Trophoblast cell (in vitro differentiated cells and primary cell): ENCODE measurements at regions not wholly inside any gene's neighbourhood (a gene's known extent, or its start where the extent isn't known, plus 50 kb on each side); places are given as distances from the start of the nearest gene placed in this dataset.

ENCODE experiments used
- DNase-seq, 2 donors: peaks; one replicate each; pipeline ENCODE4 v3.0.0-alpha.2; 2016
- H2AFZ ChIP-seq: 2 replicates; pipeline ENCODE4 v1.6.1; 2013; ENCODE audit warnings: low read length, moderate library complexity, mild to moderate bottlenecking; ENCODE audit not compliant: insufficient read depth, poor library complexity
- H2AK5ac ChIP-seq: 2 replicates; pipeline ENCODE4 v1.6.1; 2013; ENCODE audit warnings: mild to moderate bottlenecking, low read length
- H2BK120ac ChIP-seq: 2 replicates; pipeline ENCODE4 v1.6.1; 2013; ENCODE audit warnings: low read length, mild to moderate bottlenecking, moderate library complexity; ENCODE audit not compliant: insufficient read depth, poor library complexity
- H2BK12ac ChIP-seq: 2 replicates; pipeline ENCODE4 v1.6.1; 2013; ENCODE audit warnings: mild to moderate bottlenecking, low read length, moderate library complexity
- H2BK5ac ChIP-seq: 2 replicates; pipeline ENCODE4 v1.6.1; 2013; ENCODE audit warnings: low read length, low read depth, moderate library complexity, mild to moderate bottlenecking; ENCODE audit not compliant: poor library complexity
- H3K14ac ChIP-seq: 2 replicates; pipeline ENCODE4 v1.6.1; 2013; ENCODE audit warnings: mild to moderate bottlenecking, low read length
- H3K18ac ChIP-seq: 2 replicates; pipeline ENCODE4 v1.6.1; 2013; ENCODE audit warnings: mild to moderate bottlenecking, low read length
- H3K23ac ChIP-seq: 2 replicates; pipeline ENCODE4 v1.6.1; 2013; ENCODE audit warnings: low read length
- H3K27ac ChIP-seq: 2 replicates; pipeline ENCODE4 v1.5.1; 2013; ENCODE audit warnings: low read depth, mild to moderate bottlenecking, inconsistent platforms, low read length, moderate library complexity
- H3K27me3 ChIP-seq: 2 replicates; pipeline ENCODE4 v1.6.1; 2013; ENCODE audit warnings: inconsistent platforms, mild to moderate bottlenecking, low read length, moderate library complexity; ENCODE audit not compliant: insufficient read depth
- H3K36me3 ChIP-seq, 2 experiments: 1 replicate in 1 of 2; 2 replicates in 1 of 2; pipeline ENCODE4 v1.6.1; 2013; ENCODE audit warnings: low read length in 2 of 2, mild to moderate bottlenecking in 2 of 2, moderate library complexity in 1 of 2; ENCODE audit not compliant: insufficient read depth in 2 of 2, control insufficient read depth in 1 of 2
- H3K4ac ChIP-seq: 2 replicates; pipeline ENCODE4 v1.6.1; 2013; ENCODE audit warnings: low read depth, mild to moderate bottlenecking, low read length, moderate library complexity
- H3K4me1 ChIP-seq, 2 experiments: 1 replicate in 1 of 2; 2 replicates in 1 of 2; pipeline ENCODE4 v1.6.1; 2013; ENCODE audit warnings: low read length in 2 of 2, mild to moderate bottlenecking in 2 of 2, moderate library complexity in 1 of 2; ENCODE audit not compliant: insufficient read depth in 2 of 2, control insufficient read depth in 1 of 2
- H3K4me2 ChIP-seq: 2 replicates; pipeline ENCODE4 v1.6.1; 2013; ENCODE audit warnings: inconsistent platforms, mild to moderate bottlenecking, low read length, moderate library complexity
- H3K4me3 ChIP-seq: 2 replicates; pipeline ENCODE4 v1.5.1; 2013; ENCODE audit warnings: mild to moderate bottlenecking, low read depth, low read length, inconsistent platforms
- H3K79me1 ChIP-seq: one replicate; pipeline ENCODE4 v1.6.1; 2013; ENCODE audit warnings: low read length
- H3K79me2 ChIP-seq: 2 replicates; pipeline ENCODE4 v1.6.1; 2013; ENCODE audit warnings: low read length, mild to moderate bottlenecking; ENCODE audit not compliant: control insufficient read depth, insufficient read depth, poor library complexity
- H3K9ac ChIP-seq: 2 replicates; pipeline ENCODE4 v1.6.1; 2013; ENCODE audit warnings: mild to moderate bottlenecking, low read length
- H3K9me3 ChIP-seq: 2 replicates; pipeline ENCODE4 v1.6.1; 2013; ENCODE audit warnings: low read depth, mild to moderate bottlenecking, control low read depth, inconsistent platforms, low read length; ENCODE audit not compliant: insufficient read depth
- H4K12ac ChIP-seq: 2 replicates; pipeline ENCODE4 v1.6.1; 2013; ENCODE audit warnings: low read depth, mild to moderate bottlenecking, low read length, moderate library complexity
- H4K8ac ChIP-seq: 2 replicates; pipeline ENCODE4 v1.6.1; 2013; ENCODE audit warnings: low read depth, mild to moderate bottlenecking, low read length, moderate library complexity
- H4K91ac ChIP-seq: one replicate; pipeline ENCODE4 v1.6.1; 2013; ENCODE audit warnings: low read depth, mild to moderate bottlenecking, low read length, moderate library complexity
- WGBS: extraction: QIAGEN DNeasy Blood & Tissue Kit; methylation state at CpG from one replicate; pipeline ENCODE4 v1.1.7; 2013; ENCODE audit warnings: missing lambda C conversion rate; ENCODE audit not compliant: insufficient read length, insufficient coverage; ENCODE audit errors: extremely low coverage; 5-methylcytosine and 5-hydroxymethylcytosine counted together

- no peak overlapping the region for H3K4ac ChIP-seq
- no peak overlapping the region for H3K4me2 ChIP-seq
- no peak overlapping the region for H2BK5ac ChIP-seq
- no peak overlapping the region for H4K12ac ChIP-seq
- H2AK5ac ChIP-seq = no peak overlapping the region
- H3K18ac ChIP-seq = no peak overlapping the region
- no peak overlapping the region for H2AFZ ChIP-seq
- WGBS = no CpG with 5 or more reads among the region's 4 CpGs
- H3K14ac ChIP-seq = no peak overlapping the region
- peaks cover 0 to 2% of the 10 kb centered on the region in 2 experiments for H3K4me1 ChIP-seq
- no peak overlapping the region for H2BK120ac ChIP-seq
- no peak overlapping the region for H3K4me3 ChIP-seq
- no peaks in the 10 kb centered on the region for H3K79me2 ChIP-seq
- H3K9me3 ChIP-seq = no peaks in the 10 kb centered on the region
- no peak overlapping the region for H4K91ac ChIP-seq
- no peak overlapping the region for H3K9ac ChIP-seq
- no peaks in the 10 kb centered on the region for H3K36me3 ChIP-seq
- H3K23ac ChIP-seq = no peak overlapping the region
- H3K27me3 ChIP-seq = no peaks in the 10 kb centered on the region
- no peak for DNase-seq
- no peaks in the 10 kb centered on the region for H3K79me1 ChIP-seq
- H4K8ac ChIP-seq = no peak overlapping the region
- no peak overlapping the region for H2BK12ac ChIP-seq
- H3K27ac ChIP-seq = no peak overlapping the region
Observed at GRCh38 chr14:38044710-38045109, 163.0 kb upstream of the SSTR1 start.

DNA sequence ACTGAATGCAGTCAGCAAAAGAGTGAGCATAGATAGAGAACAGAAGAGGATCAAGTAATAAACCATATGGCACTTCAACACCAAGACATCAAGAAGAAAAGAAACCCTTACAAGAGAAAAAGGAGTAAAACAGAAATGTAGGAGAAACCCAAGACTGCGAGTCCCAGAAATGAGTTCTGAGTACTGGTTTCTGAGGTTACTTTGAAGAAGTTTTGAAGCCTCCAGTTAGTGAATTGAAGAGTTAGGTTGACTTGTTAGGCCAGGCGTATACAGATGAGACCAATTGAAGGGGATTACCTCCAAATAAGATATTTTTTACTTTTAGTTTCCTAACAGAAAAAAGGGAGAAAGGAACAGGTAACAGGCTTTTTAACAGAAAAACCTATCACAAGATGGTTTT, 162.2 kb upstream of the SSTR1 start:
- H3K14ac ChIP-seq = no peak overlapping the region
- H3K36me3 ChIP-seq = no peaks in the 10 kb centered on the region
- H4K12ac ChIP-seq = no peak overlapping the region
- H3K9me3 ChIP-seq = no peaks in the 10 kb centered on the region
- no peak overlapping the region for H2BK120ac ChIP-seq
- no peak overlapping the region for H2BK5ac ChIP-seq
- no peak overlapping the region for H3K27ac ChIP-seq
- H3K18ac ChIP-seq = no peak overlapping the region
- H2BK12ac ChIP-seq = no peak overlapping the region
- no peak overlapping the region for H4K8ac ChIP-seq
- no peak for DNase-seq
- no peak overlapping the region for H2AK5ac ChIP-seq
- WGBS = no CpG with 5 or more reads among the region's 2 CpGs
- peaks cover 0 to 2% of the 10 kb centered on the region in 2 experiments for H3K4me1 ChIP-seq
- no peak overlapping the region for H3K4me2 ChIP-seq
- no peak overlapping the region for H3K9ac ChIP-seq
- H3K4ac ChIP-seq = no peak overlapping the region
- no peaks in the 10 kb centered on the region for H3K79me1 ChIP-seq
- no peak overlapping the region for H4K91ac ChIP-seq
- no peak overlapping the region for H2AFZ ChIP-seq
- H3K4me3 ChIP-seq = no peak overlapping the region
- no peaks in the 10 kb centered on the region for H3K79me2 ChIP-seq
- no peaks in the 10 kb centered on the region for H3K27me3 ChIP-seq
- no peak overlapping the region for H3K23ac ChIP-seq

DNA sequence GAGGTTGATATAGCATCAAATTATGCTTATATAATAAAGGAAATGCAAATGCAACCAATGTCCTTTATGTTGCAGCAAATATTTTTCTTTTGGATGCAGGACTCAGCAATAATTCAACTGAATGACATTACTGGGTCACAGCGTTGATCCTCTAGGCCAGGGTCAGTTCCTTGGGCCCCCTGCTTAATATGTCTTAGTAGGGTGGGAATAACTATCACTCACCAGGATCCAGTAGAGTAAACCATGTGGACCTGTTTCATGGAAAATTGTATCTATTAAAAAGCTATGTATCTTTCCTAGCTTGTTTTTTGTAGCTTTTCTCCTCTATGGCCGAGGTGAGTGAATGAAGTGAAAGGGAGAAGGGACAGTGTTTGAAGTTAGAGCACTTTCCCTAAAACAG, 161.5 kb upstream of the SSTR1 start:
- Histone ChIP-seq H3K14ac (no peak overlapping the region), H3K27me3 (no peaks in the 10 kb centered on the region), H3K4me3 (no peak overlapping the region), H3K27ac (no peak overlapping the region), H3K18ac (no peak overlapping the region), H3K4me2 (no peak overlapping the region), H3K36me3 (no peaks in the 10 kb centered on the region), H2BK120ac (no peak overlapping the region), H3K9ac (no peak overlapping the region), H3K9me3 (no peaks in the 10 kb centered on the region), H3K23ac (no peak overlapping the region), H2AK5ac (no peak overlapping the region), H2AFZ (no peak overlapping the region), H3K79me2 (no peaks in the 10 kb centered on the region), H4K8ac (no peak overlapping the region), H3K79me1 (no peaks in the 10 kb centered on the region), H4K91ac (no peak overlapping the region), H2BK12ac (no peak overlapping the region), H3K4me1 (peaks cover 0 to 2% of the 10 kb centered on the region in 2 experiments), H2BK5ac (no peak overlapping the region), H3K4ac (no peak overlapping the region), H4K12ac (no peak overlapping the region)
- WGBS = no CpG with 5 or more reads among the region's 2 CpGs
- DNase-seq = no peak

DNA sequence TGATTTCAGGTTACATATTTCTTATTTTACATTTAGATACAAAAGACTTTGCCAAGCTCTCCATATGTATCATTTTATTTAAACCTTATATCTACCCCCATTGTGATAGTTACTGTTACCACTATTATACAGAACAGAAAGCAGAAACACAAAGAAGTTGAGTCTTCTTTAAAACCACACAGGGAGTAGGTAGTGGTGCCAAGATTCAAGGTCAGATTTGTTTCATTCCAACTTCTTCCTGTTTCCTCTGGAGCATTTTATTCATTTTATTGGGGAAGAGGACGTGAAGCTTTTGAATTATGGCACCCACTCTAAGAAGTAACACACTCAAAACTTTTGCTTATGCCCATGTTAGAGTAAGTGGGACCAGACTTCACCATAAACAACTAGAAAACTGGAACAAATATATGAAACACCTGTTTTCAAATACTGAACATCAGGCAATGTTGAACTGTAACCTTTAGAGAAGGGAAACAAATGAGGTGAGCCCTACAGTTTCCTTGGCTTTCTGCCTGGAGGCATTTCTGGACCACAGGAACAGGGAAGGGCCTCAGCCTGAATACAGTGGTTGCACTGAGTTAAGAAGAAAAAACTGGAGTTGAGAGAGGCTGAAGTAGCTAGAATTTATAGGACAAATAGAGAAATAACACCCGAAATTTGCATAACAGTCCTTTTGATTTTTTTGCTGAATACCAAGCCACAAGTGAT, 160.4 kb upstream of the SSTR1 start:
- Histone ChIP-seq H4K12ac (no peak overlapping the region), H3K9ac (no peak overlapping the region), H2BK120ac (no peak overlapping the region), H3K4me1 (peaks cover 0 to 2% of the 10 kb centered on the region in 2 experiments), H4K91ac (no peak overlapping the region), H3K79me1 (no peaks in the 10 kb centered on the region), H3K4me3 (no peak overlapping the region), H2AK5ac (no peak overlapping the region), H3K4me2 (no peak overlapping the region), H2BK12ac (no peak overlapping the region), H3K14ac (no peak overlapping the region), H3K9me3 (no peaks in the 10 kb centered on the region), H2BK5ac (no peak overlapping the region), H3K36me3 (no peaks in the 10 kb centered on the region), H3K23ac (no peak overlapping the region), H3K18ac (no peak overlapping the region), H2AFZ (no peak overlapping the region), H3K4ac (no peak overlapping the region), H3K79me2 (no peaks in the 10 kb centered on the region), H3K27ac (no peak overlapping the region), H3K27me3 (no peaks in the 10 kb centered on the region), H4K8ac (no peak overlapping the region)
- no CpG with 5 or more reads among the region's 2 CpGs for WGBS
- DNase-seq = no peak
